ENCODE measurements at regions not wholly inside any gene's neighbourhood (a gene's known extent, or its start where the extent isn't known, plus 50 kb on each side); places are given as distances from the start of the nearest gene placed in this dataset.
"Not testable (repeated sequence)": the region's sequence is repeated elsewhere in the genome, so short reads cannot be mapped to it uniquely, and the experiment has no call there.

GRCh38 chr1:14163246-14163645, 435.2 kb upstream of the KAZN start:
- no peak overlapping the region for H3K4me3 ChIP-seq (ENCODE audit: control insufficient read depth, low read depth, low read length)
- DNase-seq (ENCODE audit: low read depth), result no peak
- no peak for TF ChIP-seq CTCF (conservative IDR thresholded peaks at IDR 0.05; ENCODE audit: control insufficient read depth, insufficient read depth, low read depth, low read length)

- TF ChIP-seq CTCF (conservative IDR thresholded peaks at IDR 0.05; ENCODE audit: control insufficient read depth, insufficient read depth, low read depth, low read length), result no peak
- H3K4me3 ChIP-seq (ENCODE audit: control insufficient read depth, low read depth, low read length), result no peak overlapping the region
- DNase-seq (ENCODE audit: low read depth), result no peak
These were observed 433.1 kb upstream of the KAZN start for GRCh38 chr1:14165371-14165801.

- no peak overlapping the region for H3K4me3 ChIP-seq (ENCODE audit: control insufficient read depth, low read depth, low read length)
These were observed 430.6 kb upstream of the KAZN start for GRCh38 chr1:14167884-14168283.

GRCh38 chr1:14168326-14169063, 430.0 kb upstream of the KAZN start:
- no peak for TF ChIP-seq CTCF (conservative IDR thresholded peaks at IDR 0.05; ENCODE audit: control insufficient read depth, insufficient read depth, low read depth, low read length)

More at GRCh38 chr1:14167884-14168283, 430.6 kb upstream of the KAZN start:
- TF ChIP-seq CTCF (conservative IDR thresholded peaks at IDR 0.05; ENCODE audit: control insufficient read depth, insufficient read depth, low read depth, low read length), result no peak
- DNase-seq (ENCODE audit: low read depth), result no peak

GRCh38 chr1:14173598-14173997, 424.9 kb upstream of the KAZN start:
- DNase-seq (ENCODE audit: low read depth), result no peak
- TF ChIP-seq CTCF (conservative IDR thresholded peaks at IDR 0.05; ENCODE audit: control insufficient read depth, insufficient read depth, low read depth, low read length), result no peak
- H3K4me3 ChIP-seq (ENCODE audit: control insufficient read depth, low read depth, low read length), result no peak overlapping the region

More at GRCh38 chr1:14168326-14169063, 430.0 kb upstream of the KAZN start:
- H3K4me3 ChIP-seq (ENCODE audit: control insufficient read depth, low read depth, low read length), result no peak overlapping the region
- DNase-seq (ENCODE audit: low read depth), result no peak

- DNase-seq (ENCODE audit: low read depth), result not testable (repeated sequence)
These were observed 420.6 kb upstream of the KAZN start for GRCh38 chr1:14177866-14178265.

GRCh38 chr1:14180738-14181137, 417.7 kb upstream of the KAZN start:
- no peak overlapping the region for H3K4me3 ChIP-seq (ENCODE audit: control insufficient read depth, low read depth, low read length)
- TF ChIP-seq CTCF (conservative IDR thresholded peaks at IDR 0.05; ENCODE audit: control insufficient read depth, insufficient read depth, low read depth, low read length), result no peak
- no peak for DNase-seq (ENCODE audit: low read depth)

More at GRCh38 chr1:14177866-14178265, 420.6 kb upstream of the KAZN start:
- H3K4me3 ChIP-seq (ENCODE audit: control insufficient read depth, low read depth, low read length), result not testable (repeated sequence)
